Prostate gland (tissue), 2 donors: ENCODE measurements at regions not wholly inside any gene's neighbourhood (a gene's known extent, or its start where the extent isn't known, plus 50 kb on each side); places are given as distances from the start of the nearest gene placed in this dataset.

ENCODE experiments used
- DNase-seq: peaks from one replicate; pipeline ENCODE4 v3.0.0-alpha.2; 2019; ENCODE audit warnings: low spot score
- H3K27ac ChIP-seq, 2 donors: fragments of 200-600 bp; sonication (generic); 2 replicates each; pipeline ENCODE4 v1.5.1; 2017 to 2019
- H3K27me3 ChIP-seq: fragments of 200-600 bp; sonication (generic); replicated peaks from 2 replicates; pipeline ENCODE4 v1.5.1; 2019; ENCODE audit not compliant: insufficient read depth
- H3K36me3 ChIP-seq, 2 donors: fragments of 200-600 bp; sonication (generic); 1 replicate in 1 of 2; 2 replicates in 1 of 2; pipeline versions ENCODE4 v1.5.1 to v1.8.1; 2017 to 2019
- H3K4me1 ChIP-seq: fragments of 200-600 bp; sonication (generic); replicated peaks from 2 replicates; pipeline ENCODE4 v1.5.1; 2019
- H3K4me3 ChIP-seq, 2 donors: fragments of 200-600 bp; sonication (generic); 2 replicates each; pipeline ENCODE4 v1.5.1; 2017 to 2019
- H3K9me3 ChIP-seq: fragments of 200-600 bp; sonication (generic); 2 replicates; pipeline ENCODE4 v1.5.1; 2017
- POLR2A ChIP-seq: fragments of 450-650 bp; IDR thresholded peaks from one replicate; pipeline ENCODE4 v1.6.1; 2016; ENCODE audit warnings: antibody characterized with exemption, mild to moderate bottlenecking
- POLR2AphosphoS5 ChIP-seq: sonication (generic); formaldehyde crosslinking; IDR thresholded peaks from one replicate; pipeline ENCODE4 v1.6.1; 2017; ENCODE audit warnings: antibody characterized with exemption
- whole genome bisulfite sequencing: methylation state at CpG from one replicate; pipeline ENCODE4 v1.1.5; 2018; 5-methylcytosine and 5-hydroxymethylcytosine counted together
- intact Hi-C: fragments of 100-400 bp; cut with DNase I; formaldehyde crosslinking; loops from one replicate; pipeline ENCODE4 v1.14.2; 2022
- TF ChIP-seq, protein P1 (sequence below), 4 experiments: fragments of 200-600 bp in 2 of 4; fragments of 450-650 bp in 2 of 4; sonication (generic) in 2 of 4; IDR thresholded peaks; 1 replicate in 3 of 4; 2 replicates in 1 of 4; pipeline ENCODE4 v1.5.1; 2016 to 2019; ENCODE audit warnings: antibody characterized with exemption in 4 of 4, mild to moderate bottlenecking in 2 of 4, moderate library complexity in 2 of 4

DNA sequence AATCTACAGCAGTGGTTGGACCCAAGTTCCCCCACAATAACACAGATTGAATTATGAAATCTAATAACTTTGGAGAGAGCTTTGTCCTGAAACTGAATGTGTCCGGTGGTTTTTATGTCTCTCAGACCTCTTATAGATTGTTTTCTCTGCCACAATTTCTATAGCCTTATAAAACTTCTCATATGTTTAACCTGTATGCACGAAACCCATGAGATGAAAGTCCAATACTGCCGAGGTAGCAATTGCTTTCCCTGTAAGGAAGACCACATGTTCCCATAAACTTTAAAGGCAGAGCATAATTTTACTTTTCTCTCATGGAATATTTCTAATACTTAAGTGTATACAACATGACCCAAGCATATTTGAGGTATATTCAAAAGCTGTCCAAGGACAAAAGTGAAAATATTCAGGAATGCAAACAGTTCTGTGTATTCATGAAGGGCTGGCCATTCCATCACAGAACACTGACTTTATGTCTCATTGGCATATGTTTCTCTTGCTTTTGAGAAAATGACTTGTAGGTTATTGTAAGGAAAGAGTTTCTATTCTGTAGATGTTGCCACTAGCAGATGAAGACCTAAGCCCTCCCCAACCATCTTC lies 94.4 kb upstream of the TLE4 start:
- WGBS: 78% methylated on average over 3 of the region's 3 CpGs
- no peak for TF ChIP-seq POLR2A
- TF ChIP-seq, protein P1, sequence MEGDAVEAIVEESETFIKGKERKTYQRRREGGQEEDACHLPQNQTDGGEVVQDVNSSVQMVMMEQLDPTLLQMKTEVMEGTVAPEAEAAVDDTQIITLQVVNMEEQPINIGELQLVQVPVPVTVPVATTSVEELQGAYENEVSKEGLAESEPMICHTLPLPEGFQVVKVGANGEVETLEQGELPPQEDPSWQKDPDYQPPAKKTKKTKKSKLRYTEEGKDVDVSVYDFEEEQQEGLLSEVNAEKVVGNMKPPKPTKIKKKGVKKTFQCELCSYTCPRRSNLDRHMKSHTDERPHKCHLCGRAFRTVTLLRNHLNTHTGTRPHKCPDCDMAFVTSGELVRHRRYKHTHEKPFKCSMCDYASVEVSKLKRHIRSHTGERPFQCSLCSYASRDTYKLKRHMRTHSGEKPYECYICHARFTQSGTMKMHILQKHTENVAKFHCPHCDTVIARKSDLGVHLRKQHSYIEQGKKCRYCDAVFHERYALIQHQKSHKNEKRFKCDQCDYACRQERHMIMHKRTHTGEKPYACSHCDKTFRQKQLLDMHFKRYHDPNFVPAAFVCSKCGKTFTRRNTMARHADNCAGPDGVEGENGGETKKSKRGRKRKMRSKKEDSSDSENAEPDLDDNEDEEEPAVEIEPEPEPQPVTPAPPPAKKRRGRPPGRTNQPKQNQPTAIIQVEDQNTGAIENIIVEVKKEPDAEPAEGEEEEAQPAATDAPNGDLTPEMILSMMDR (IDR thresholded peaks at IDR 0.05): no peak
- no peak for TF ChIP-seq POLR2AphosphoS5
- no peak for DNase-seq
- no peaks in the 10 kb centered on the region for H3K36me3 ChIP-seq
- no peaks in the 10 kb centered on the region for H3K27me3 ChIP-seq
- no peak overlapping the region for H3K27ac ChIP-seq
- no peaks in the 10 kb centered on the region for H3K9me3 ChIP-seq
- no peak overlapping the region for H3K4me3 ChIP-seq
- H3K4me1 ChIP-seq: no peaks in the 10 kb centered on the region
- intact Hi-C loops: no loop called here

DNA sequence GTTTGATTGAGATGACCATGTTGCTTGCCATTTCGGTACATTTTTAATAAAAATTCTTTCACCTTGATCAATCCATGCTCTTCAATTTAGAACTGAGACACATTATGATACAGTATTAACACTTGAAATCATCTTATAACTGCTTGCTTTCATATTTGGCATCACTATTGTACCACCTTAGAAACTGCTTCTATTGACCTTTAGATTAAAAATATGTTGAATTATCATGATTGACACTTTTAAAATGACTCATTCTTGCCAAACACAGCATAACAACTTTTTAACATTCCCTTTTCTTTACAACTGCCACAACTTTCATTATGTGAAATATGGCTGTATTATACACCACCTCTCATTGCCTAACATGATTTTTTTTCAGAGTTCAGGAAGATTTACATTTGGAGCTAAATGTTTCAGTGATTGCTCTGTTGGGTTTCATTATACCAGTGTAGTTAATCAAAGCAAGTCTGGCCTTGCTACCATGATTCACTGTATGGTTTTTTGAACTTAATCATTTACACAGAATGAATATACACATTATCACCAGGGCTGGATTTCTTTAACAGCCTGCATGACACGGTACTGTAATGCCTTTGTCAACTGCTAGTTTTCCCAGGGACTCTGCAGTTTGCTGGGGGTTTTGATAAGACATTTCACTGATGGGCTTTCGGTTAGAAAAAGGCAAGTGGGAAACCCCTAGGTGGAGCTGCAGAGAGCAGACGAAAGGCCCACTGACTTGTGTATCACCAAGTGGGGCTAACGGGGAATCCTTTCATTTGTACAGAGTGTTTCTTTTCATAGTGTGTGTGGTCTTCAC lies 93.6 kb upstream of the TLE4 start:
- WGBS: 80% methylated on average over 5 of the region's 5 CpGs
- H3K27me3 ChIP-seq: no peaks in the 10 kb centered on the region
- no peaks in the 10 kb centered on the region for H3K36me3 ChIP-seq
- H3K4me3 ChIP-seq: no peak overlapping the region
- TF ChIP-seq, protein P1 (IDR thresholded peaks at IDR 0.05): peak in 1 of 4 experiments; percentile 5
- no peak for TF ChIP-seq POLR2A
- no peaks in the 10 kb centered on the region for H3K4me1 ChIP-seq
- H3K27ac ChIP-seq: no peak overlapping the region
- DNase-seq: no peak
- intact Hi-C loops: no loop called here
- H3K9me3 ChIP-seq: no peaks in the 10 kb centered on the region

DNA sequence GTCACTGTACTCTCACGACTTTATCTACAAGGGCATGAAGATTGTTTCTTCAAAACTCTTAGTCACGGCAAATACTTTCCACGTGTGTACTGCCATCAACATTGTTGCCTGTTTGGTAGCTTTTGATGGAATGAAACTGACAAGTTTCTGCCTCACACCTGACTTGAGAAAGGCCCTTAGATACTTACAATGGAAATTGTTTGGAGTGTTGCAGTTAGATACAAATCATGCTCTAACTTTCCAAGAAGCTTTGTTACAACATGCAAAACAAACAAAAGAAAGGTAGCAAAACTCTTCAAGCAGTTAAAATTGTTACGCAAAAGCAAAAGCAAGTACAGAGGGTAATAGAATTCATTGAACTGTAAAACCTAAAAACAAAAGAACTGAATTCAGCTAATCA lies 91.1 kb upstream of the TLE4 start:
- Histone ChIP-seq H3K36me3 (no peaks in the 10 kb centered on the region), H3K4me1 (no peaks in the 10 kb centered on the region), H3K9me3 (no peaks in the 10 kb centered on the region), H3K27ac (no peak overlapping the region), H3K27me3 (no peaks in the 10 kb centered on the region), H3K4me3 (no peak overlapping the region)
- intact Hi-C loops: no loop called here
- TF ChIP-seq, protein P1 (IDR thresholded peaks at IDR 0.05): no peak
- TF ChIP-seq POLR2AphosphoS5 (peak; percentile 55), POLR2A (no peak)
- DNase-seq: no peak
- 51% methylated on average over 4 of the region's 4 CpGs for WGBS

DNA sequence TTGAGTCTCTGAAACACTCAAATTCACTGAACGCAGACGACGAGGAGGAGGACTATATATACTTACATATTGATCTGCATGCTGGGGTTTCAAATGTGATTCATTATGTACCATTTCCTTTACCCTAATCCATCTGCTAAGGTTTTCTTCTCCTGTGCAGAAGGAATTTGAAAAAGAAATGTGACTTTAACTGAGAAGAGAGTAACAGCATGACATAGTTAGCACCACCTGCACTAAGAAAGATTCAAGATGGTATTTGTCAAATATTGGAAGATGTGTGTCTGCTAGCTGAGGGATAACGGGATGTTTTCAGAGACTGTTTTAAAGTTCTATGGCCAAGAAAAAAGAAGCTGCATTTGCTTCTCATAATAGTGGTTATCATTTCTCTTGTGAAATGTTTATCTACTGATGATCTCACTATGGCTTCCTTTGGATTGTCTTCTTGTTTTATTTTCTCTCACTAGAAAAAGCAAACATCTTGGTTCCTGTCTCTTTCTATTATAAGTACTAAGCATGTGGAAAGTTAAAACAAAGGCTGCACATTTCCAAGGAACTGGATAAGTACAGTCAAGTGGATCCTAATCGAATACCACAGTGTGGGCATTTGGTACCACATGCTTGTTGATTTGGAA lies 89.8 kb upstream of the TLE4 start:
- no peak for DNase-seq
- no peaks in the 10 kb centered on the region for H3K27me3 ChIP-seq
- intact Hi-C loops: no loop called here
- no peaks in the 10 kb centered on the region for H3K4me1 ChIP-seq
- no peak overlapping the region for H3K4me3 ChIP-seq
- 75% methylated on average over 5 of the region's 5 CpGs for WGBS
- H3K36me3 ChIP-seq: no peaks in the 10 kb centered on the region
- TF ChIP-seq POLR2AphosphoS5 (no peak), POLR2A (no peak)
- TF ChIP-seq, protein P1 (IDR thresholded peaks at IDR 0.05): no peak
- H3K9me3 ChIP-seq: no peaks in the 10 kb centered on the region
- H3K27ac ChIP-seq: no peak overlapping the region
